Suprapubic skin (tissue), 4 donors: ENCODE measurements at regions not wholly inside any gene's neighbourhood (a gene's known extent, or its start where the extent isn't known, plus 50 kb on each side); places are given as distances from the start of the nearest gene placed in this dataset.

ENCODE experiments used
- CTCF ChIP-seq, 2 donors: fragments of 200-600 bp in 1 of 2; fragments of 450-650 bp in 1 of 2; sonication (generic) in 1 of 2; IDR thresholded peaks; one replicate each; pipeline ENCODE4 v1.5.1; 2016 to 2019; ENCODE audit warnings: antibody characterized with exemption in 2 of 2, mild to moderate bottlenecking in 1 of 2, moderate library complexity in 1 of 2
- EP300 ChIP-seq: sonication (generic); formaldehyde crosslinking; IDR thresholded peaks from one replicate; pipeline ENCODE4 v1.6.1; 2017; ENCODE audit warnings: antibody characterized with exemption
- POLR2A ChIP-seq, 2 donors: fragments of 450-650 bp; IDR thresholded peaks; one replicate each; pipeline ENCODE4 v1.6.1; 2017; ENCODE audit warnings: antibody characterized with exemption in 2 of 2, mild to moderate bottlenecking in 2 of 2, moderate library complexity in 2 of 2
- POLR2AphosphoS5 ChIP-seq, 3 donors: sonication (generic); formaldehyde crosslinking; IDR thresholded peaks; one replicate each; pipeline ENCODE4 v1.6.1; 2017; ENCODE audit warnings: antibody characterized with exemption in 3 of 3

DNA sequence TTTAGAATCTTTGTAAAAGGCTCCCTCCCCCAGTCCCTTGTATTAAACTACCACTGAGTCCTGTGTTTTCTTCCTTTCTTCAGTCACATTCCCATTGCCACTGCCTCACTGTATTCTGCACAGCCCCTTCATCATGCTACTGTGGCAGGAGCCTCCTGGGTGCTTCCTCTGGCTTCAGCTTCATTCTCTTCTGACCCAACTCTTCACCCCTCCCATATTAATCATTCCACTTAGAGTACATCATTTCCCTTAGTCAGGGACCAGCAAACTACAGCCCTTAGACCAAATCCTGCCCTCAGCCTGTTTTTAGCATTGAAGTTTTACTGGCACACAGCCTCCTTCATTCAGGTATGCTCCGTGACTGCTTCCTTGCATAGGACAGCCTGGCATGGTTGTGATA is 127.7 kb upstream of the MTNR1B start:
- no peak for TF ChIP-seq CTCF (IDR thresholded peaks at IDR 0.05)
- no peak for TF ChIP-seq POLR2A (IDR thresholded peaks at IDR 0.05)
- no peak for TF ChIP-seq POLR2AphosphoS5 (IDR thresholded peaks at IDR 0.05)
- TF ChIP-seq EP300, result no peak
